H9 (cell line): ENCODE measurements at regions not wholly inside any gene's neighbourhood (a gene's known extent, or its start where the extent isn't known, plus 50 kb on each side); places are given as distances from the start of the nearest gene placed in this dataset.

ENCODE experiments used
- DNase-seq: peaks from one replicate; pipeline ENCODE4 v3.0.0-alpha.2; 2017
- H2AFZ ChIP-seq: one replicate; pipeline ENCODE4 v1.6.1; 2013; ENCODE audit warnings: mild to moderate bottlenecking, low read length, control low read depth, moderate library complexity
- H2AK5ac ChIP-seq: 2 replicates; pipeline ENCODE4 v1.6.1; 2013; ENCODE audit warnings: low read length, control low read depth, mixed read lengths; ENCODE audit not compliant: insufficient read length
- H2BK120ac ChIP-seq: one replicate; pipeline ENCODE4 v1.6.1; 2013; ENCODE audit warnings: low read depth, mild to moderate bottlenecking, low read length, control low read depth, inconsistent platforms; ENCODE audit not compliant: poor library complexity, severe bottlenecking
- H2BK12ac ChIP-seq: 2 replicates; pipeline ENCODE4 v1.6.1; 2013; ENCODE audit warnings: low read length, control low read depth, mixed read lengths, low read depth; ENCODE audit not compliant: insufficient read length
- H2BK15ac ChIP-seq: 2 replicates; pipeline ENCODE4 v1.6.1; 2013; ENCODE audit warnings: low read depth, low read length, control low read depth
- H2BK20ac ChIP-seq: one replicate; pipeline ENCODE4 v1.6.1; 2013; ENCODE audit warnings: low read depth, mild to moderate bottlenecking, low read length, control low read depth, inconsistent platforms; ENCODE audit not compliant: poor library complexity, severe bottlenecking
- H2BK5ac ChIP-seq: 2 replicates; pipeline ENCODE4 v1.6.1; 2013; ENCODE audit warnings: low read length, control low read depth, mixed read lengths; ENCODE audit not compliant: insufficient read length
- H3K14ac ChIP-seq: 2 replicates; pipeline ENCODE4 v1.6.1; 2013; ENCODE audit warnings: low read length, control low read depth; ENCODE audit not compliant: insufficient read depth
- H3K18ac ChIP-seq: 2 replicates; pipeline ENCODE4 v1.6.1; 2013; ENCODE audit warnings: low read depth, mild to moderate bottlenecking, mixed read lengths, low read length, control low read depth; ENCODE audit not compliant: insufficient read length
- H3K23ac ChIP-seq: 2 replicates; pipeline ENCODE4 v1.6.1; 2013; ENCODE audit warnings: low read length, control low read depth, mixed read lengths, low read depth; ENCODE audit not compliant: insufficient read length
- H3K23me2 ChIP-seq: 2 replicates; pipeline ENCODE4 v1.6.1; 2013; ENCODE audit warnings: low read depth, mild to moderate bottlenecking, mixed read lengths, low read length, control low read depth; ENCODE audit not compliant: insufficient read length, poor library complexity, severe bottlenecking
- H3K27ac ChIP-seq: 2 replicates; pipeline ENCODE4 v1.5.1; 2013; ENCODE audit warnings: low read length, control low read depth, mixed read lengths, low read depth; ENCODE audit not compliant: insufficient read length
- H3K27me3 ChIP-seq: 2 replicates; pipeline ENCODE4 v1.6.1; 2013; ENCODE audit warnings: low read length, control low read depth, inconsistent platforms; ENCODE audit not compliant: insufficient read depth
- H3K4ac ChIP-seq: 2 replicates; pipeline ENCODE4 v1.6.1; 2013; ENCODE audit warnings: low read depth, mild to moderate bottlenecking, control low read depth, inconsistent platforms, low read length, moderate library complexity
- H3K4me1 ChIP-seq: 2 replicates; pipeline ENCODE4 v1.6.1; 2013; ENCODE audit warnings: low read length, control low read depth, inconsistent platforms; ENCODE audit not compliant: insufficient read depth
- H3K4me2 ChIP-seq: 2 replicates; pipeline ENCODE4 v1.6.1; 2013; ENCODE audit warnings: low read length, control low read depth, mixed read lengths; ENCODE audit not compliant: insufficient read length, insufficient read depth
- H3K56ac ChIP-seq: 2 replicates; pipeline ENCODE4 v1.6.1; 2013; ENCODE audit warnings: low read depth, mild to moderate bottlenecking, mixed read lengths, low read length, control low read depth; ENCODE audit not compliant: insufficient read length
- H3K79me1 ChIP-seq: 2 replicates; pipeline ENCODE4 v1.6.1; 2013; ENCODE audit warnings: low read depth, mild to moderate bottlenecking, moderate library complexity, low read length, control low read depth, inconsistent platforms; ENCODE audit not compliant: insufficient read depth, poor library complexity, severe bottlenecking
- H3K79me2 ChIP-seq: 2 replicates; pipeline ENCODE4 v1.6.1; 2013; ENCODE audit warnings: low read length, control low read depth, inconsistent platforms; ENCODE audit not compliant: insufficient read depth
- H3K9ac ChIP-seq: 2 replicates; pipeline ENCODE4 v1.6.1; 2013; ENCODE audit warnings: low read length, control low read depth, mixed read lengths; ENCODE audit not compliant: insufficient read length; ENCODE audit errors: extremely low read depth
- H3K9me3 ChIP-seq: one replicate; pipeline ENCODE4 v1.6.1; 2013; ENCODE audit warnings: low read depth, low read length, inconsistent platforms; ENCODE audit not compliant: control insufficient read depth
- H3T11ph ChIP-seq: one replicate; pipeline ENCODE4 v1.6.1; 2013; ENCODE audit warnings: mild to moderate bottlenecking, low read length, control low read depth, inconsistent platforms
- H4K20me1 ChIP-seq: one replicate; pipeline ENCODE4 v1.6.1; 2013; ENCODE audit not compliant: control insufficient read depth, insufficient read length, insufficient read depth
- H4K5ac ChIP-seq: 2 replicates; pipeline ENCODE4 v1.6.1; 2013; ENCODE audit warnings: low read depth, mild to moderate bottlenecking, mixed read lengths, low read length, control low read depth; ENCODE audit not compliant: insufficient read length
- H4K8ac ChIP-seq: replicated peaks from 2 replicates; pipeline ENCODE4 v1.6.1; 2013; ENCODE audit warnings: low read length, control low read depth, mixed read lengths, low read depth; ENCODE audit not compliant: insufficient read length
- H4K91ac ChIP-seq: 2 replicates; pipeline ENCODE4 v1.6.1; 2013; ENCODE audit warnings: low read depth, mild to moderate bottlenecking, moderate library complexity, mixed read lengths, low read length, control low read depth; ENCODE audit not compliant: insufficient read length
- H3K27ac Mint-ChIP-seq, 3 experiments: 2 replicates in 2 of 3; 3 replicates in 1 of 3; pipeline ENCODE4 v1.8.0; 2020 to 2021; ENCODE audit warnings: mixed read lengths in 3 of 3, mild to moderate bottlenecking in 1 of 3, moderate library complexity in 1 of 3
- H3K27me3 Mint-ChIP-seq: 2 replicates; pipeline ENCODE4 v1.8.0; 2021; ENCODE audit warnings: low read depth, mild to moderate bottlenecking, moderate library complexity, mixed read lengths
- H3K36me3 Mint-ChIP-seq, 3 experiments: 2 replicates in 2 of 3; 3 replicates in 1 of 3; pipeline ENCODE4 v1.8.0; 2020 to 2021; ENCODE audit warnings: low read depth in 3 of 3, mixed read lengths in 3 of 3; ENCODE audit not compliant: insufficient read depth in 1 of 3
- H3K4me1 Mint-ChIP-seq, 2 experiments: 2 replicates each; pipeline ENCODE4 v1.8.0; 2020; ENCODE audit warnings: mixed read lengths in 2 of 2
- H3K4me3 Mint-ChIP-seq, 2 experiments: 2 replicates in 1 of 2; 3 replicates in 1 of 2; pipeline ENCODE4 v1.8.0; 2020 to 2021; ENCODE audit warnings: mild to moderate bottlenecking in 2 of 2, mixed read lengths in 2 of 2, moderate library complexity in 1 of 2
- H3K9me3 Mint-ChIP-seq, 2 experiments: 2 replicates in 1 of 2; 3 replicates in 1 of 2; pipeline ENCODE4 v1.8.0; 2020; ENCODE audit warnings: mild to moderate bottlenecking in 2 of 2, mixed read lengths in 2 of 2, moderate library complexity in 1 of 2
- WGBS: extraction: QIAGEN DNeasy Blood & Tissue Kit; methylation state at CpG from one replicate; pipeline ENCODE4 v1.1.7; 2013; ENCODE audit warnings: missing lambda C conversion rate, low lambda C conversion rate, mixed read lengths; ENCODE audit not compliant: insufficient read length; ENCODE audit errors: extremely low coverage; 5-methylcytosine and 5-hydroxymethylcytosine counted together
- TF ChIP-seq, protein P1 (sequence below): fragments of 200-600 bp; sonication (generic); conservative IDR thresholded peaks from 3 replicates; pipeline ENCODE4 v1.8.0; 2021; ENCODE audit warnings: antibody characterized with exemption, mild to moderate bottlenecking

DNA sequence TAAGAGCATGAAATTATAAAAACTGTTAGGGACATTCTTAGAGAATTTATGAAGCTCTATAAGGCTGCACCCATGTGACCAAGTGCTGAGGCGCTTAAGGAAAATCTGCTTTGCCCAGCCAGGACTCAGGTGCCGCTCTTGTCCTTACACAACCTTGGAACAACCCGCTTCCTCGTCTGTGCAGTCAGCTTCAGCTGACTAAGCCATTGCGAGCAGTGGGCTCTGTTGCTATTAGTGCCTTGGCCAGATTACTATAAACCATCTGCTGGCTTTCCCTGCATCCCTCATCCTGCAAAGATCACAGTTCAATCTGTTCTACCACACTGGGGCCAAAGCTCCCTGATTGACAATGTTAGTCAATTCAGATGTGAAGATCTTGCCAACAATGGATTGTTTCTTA is 89.1 kb upstream of the E2F3 start:
- WGBS, result no CpG with 5 or more reads among the region's 5 CpGs
- Histone ChIP-seq H3K18ac (no peak overlapping the region), H3K56ac (no peak overlapping the region), H3K27me3 (no peaks in the 10 kb centered on the region), H2BK12ac (no peak overlapping the region), H2BK120ac (no peak overlapping the region), H4K20me1 (no peaks in the 10 kb centered on the region), H3K4me1 (no peaks in the 10 kb centered on the region), H3K4me2 (no peak overlapping the region), H3K9ac (no peak overlapping the region), H4K5ac (no peak overlapping the region), H3K79me2 (no peaks in the 10 kb centered on the region), H3K14ac (no peak overlapping the region), H3K4ac (no peak overlapping the region), H3K23ac (no peak overlapping the region), H2AK5ac (no peak overlapping the region), H2BK15ac (no peak overlapping the region), H4K8ac (no peak overlapping the region), H2BK20ac (no peak overlapping the region), H3K9me3 (no peaks in the 10 kb centered on the region), H2BK5ac (no peak overlapping the region), H4K91ac (no peak overlapping the region), H3K79me1 (no peaks in the 10 kb centered on the region), H3K23me2 (no peaks in the 10 kb centered on the region), H3K27ac (no peak overlapping the region), H2AFZ (no peak overlapping the region), H3T11ph (no peak overlapping the region)
- no peak overlapping the region for H3K27ac Mint-ChIP-seq
- no peaks in the 10 kb centered on the region; the same call in 1 of the 2 replicates for H3K27me3 Mint-ChIP-seq
- no peaks in the 10 kb centered on the region; a peak in 1 of 5 replicates for H3K9me3 Mint-ChIP-seq
- TF ChIP-seq, protein P1, sequence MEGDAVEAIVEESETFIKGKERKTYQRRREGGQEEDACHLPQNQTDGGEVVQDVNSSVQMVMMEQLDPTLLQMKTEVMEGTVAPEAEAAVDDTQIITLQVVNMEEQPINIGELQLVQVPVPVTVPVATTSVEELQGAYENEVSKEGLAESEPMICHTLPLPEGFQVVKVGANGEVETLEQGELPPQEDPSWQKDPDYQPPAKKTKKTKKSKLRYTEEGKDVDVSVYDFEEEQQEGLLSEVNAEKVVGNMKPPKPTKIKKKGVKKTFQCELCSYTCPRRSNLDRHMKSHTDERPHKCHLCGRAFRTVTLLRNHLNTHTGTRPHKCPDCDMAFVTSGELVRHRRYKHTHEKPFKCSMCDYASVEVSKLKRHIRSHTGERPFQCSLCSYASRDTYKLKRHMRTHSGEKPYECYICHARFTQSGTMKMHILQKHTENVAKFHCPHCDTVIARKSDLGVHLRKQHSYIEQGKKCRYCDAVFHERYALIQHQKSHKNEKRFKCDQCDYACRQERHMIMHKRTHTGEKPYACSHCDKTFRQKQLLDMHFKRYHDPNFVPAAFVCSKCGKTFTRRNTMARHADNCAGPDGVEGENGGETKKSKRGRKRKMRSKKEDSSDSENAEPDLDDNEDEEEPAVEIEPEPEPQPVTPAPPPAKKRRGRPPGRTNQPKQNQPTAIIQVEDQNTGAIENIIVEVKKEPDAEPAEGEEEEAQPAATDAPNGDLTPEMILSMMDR, result no peak
- DNase-seq, result no peak
- H3K4me1 Mint-ChIP-seq, result peaks cover 6% of the 10 kb centered on the region in 2 experiments
- no peak overlapping the region for H3K4me3 Mint-ChIP-seq
- H3K36me3 Mint-ChIP-seq, result no peaks in the 10 kb centered on the region
